NCI-H2227 treated with DMSO at 0.1 percent for 48 hours (cell line): ENCODE measurements at regions not wholly inside any gene's neighbourhood (a gene's known extent, or its start where the extent isn't known, plus 50 kb on each side); places are given as distances from the start of the nearest gene placed in this dataset.

ENCODE experiments used
- DNase-seq: peaks from one replicate; lab custom pipeline; 2025; lab: John Stamatoyannopoulos, UW

DNA sequence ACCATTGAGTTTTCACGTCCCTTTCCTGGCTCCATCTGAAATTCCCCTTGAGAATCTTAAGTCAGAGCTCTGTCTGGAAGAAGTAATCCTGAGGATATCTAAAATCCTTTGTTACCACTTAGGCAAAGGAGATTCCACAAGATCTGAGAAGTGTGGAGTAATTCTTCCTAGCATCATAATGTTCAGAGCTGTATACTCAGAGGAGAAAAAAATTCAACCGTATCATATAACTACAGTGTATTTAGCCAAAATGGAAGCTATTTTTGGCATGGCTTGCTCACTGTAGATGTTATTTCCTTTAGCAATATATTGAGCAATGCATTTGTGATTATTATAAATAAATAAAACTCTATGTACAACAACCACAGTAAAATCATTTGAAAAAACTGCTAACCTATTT is 1858.4 kb downstream of the EFNA5 start:
- DNase-seq: no peak

DNA sequence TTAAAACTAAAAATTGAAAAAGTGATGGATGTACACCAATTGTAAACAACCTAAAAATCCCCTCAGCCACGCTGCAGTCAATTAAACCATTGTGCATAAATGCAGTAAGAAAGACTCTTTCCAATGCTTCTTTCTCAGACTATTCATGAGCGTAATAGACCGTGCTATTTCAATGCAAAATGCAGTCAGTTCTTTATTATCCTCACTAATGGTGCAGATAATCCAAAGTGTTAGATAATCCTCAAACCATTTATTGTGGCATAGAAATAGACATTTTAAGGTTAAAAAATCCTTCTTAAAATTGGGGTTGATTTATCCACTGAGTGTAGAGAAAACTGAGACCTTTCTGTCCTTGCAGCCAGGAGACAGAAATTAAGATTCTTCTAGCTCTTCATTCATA is 1862.8 kb downstream of the EFNA5 start:
- no peak for DNase-seq

DNA sequence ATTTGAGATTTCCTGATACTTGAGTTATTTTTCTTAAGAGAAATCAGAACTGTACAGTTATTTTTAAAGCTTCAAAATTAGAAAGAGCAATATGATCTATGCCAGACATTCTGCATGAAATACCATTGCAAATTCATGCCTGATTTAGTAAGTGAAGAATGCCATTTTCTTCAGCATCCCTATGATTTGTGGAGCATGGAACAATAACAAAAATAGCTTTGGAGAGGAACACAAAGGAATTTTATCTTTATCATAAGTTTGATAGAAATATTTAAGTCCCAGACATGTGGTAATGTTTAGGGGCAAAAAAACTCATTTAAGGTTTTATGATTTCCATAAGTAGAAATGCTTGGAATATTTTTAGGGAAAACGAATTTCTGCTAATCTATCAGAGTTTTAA is 1863.4 kb downstream of the EFNA5 start:
- no peak for DNase-seq

DNA sequence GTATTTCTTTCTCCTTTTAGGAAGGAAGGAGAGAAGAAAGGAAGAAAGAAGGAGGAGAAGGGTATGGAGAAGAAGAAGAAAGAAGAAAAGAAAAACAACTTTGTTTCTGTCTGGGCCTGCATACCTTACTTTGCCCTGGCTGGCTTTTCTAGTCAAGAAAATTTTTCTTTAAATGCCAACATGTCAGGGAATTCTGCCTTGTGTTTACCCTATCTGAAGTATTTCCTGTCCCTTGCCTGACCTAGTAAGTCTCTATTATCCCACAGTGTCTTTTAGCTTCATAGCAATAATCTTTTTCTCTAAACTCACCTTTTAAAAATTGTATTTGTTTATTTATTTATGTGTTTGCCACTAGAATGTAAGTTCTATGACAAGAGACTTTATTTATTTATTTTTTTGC is 1864.1 kb downstream of the EFNA5 start:
- no peak for DNase-seq

DNA sequence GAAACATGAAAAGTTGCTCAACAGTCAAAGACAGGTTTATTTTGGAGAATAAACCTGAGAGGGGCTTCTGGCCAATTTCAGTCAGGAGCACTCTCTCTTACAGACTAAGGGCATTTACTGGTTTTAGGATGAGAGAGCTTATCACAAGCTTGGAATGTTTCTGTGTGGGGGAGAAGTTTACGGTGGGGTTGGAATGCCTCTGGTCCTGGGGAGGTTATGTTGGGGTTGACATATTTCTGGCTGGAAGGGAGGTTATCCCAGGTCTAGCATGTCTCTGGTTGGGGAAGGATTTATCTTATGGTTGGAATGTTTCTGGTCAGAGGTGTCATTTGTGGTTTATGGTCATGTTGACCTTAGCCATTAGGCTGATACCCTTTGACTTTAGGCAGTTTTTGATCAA is 1867.3 kb downstream of the EFNA5 start:
- no peak for DNase-seq

DNA sequence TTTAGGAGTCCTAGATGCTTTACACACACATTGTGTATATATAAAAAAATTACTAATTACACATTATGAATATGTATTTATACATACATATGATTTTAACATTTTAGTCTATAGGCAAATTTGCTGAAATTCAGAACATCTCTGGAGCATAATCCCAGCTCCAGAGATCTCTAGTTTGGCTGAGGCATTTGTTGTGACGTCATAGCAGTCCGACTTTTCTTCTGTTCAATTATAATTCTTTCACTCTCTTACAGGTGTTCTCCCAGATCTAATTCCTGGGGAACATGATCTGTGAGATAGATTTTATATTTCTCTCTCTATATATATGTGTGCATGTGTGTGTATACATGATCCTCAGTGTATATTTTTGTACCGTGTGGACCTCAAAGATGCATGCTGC is 1876.2 kb downstream of the EFNA5 start:
- no peak for DNase-seq

DNA sequence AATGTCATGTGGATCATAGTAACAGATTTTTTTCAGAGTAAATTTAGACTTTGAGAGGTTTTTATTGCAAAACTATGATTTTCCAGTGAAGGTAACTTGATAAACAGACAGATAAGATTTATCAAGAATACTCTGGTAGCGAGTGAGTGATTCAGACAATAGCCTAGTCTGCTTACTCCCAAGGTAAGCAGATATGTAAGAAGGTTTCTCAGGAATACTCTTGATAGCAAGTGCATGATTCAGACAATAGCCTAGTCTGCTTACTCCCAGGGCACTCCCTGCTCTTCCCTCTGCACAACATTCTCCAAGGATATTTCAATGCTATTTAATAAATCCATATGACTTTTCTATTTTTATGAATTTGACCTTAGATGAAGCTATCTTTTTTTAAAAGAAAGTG is 1881.5 kb downstream of the EFNA5 start:
- no peak for DNase-seq

DNA sequence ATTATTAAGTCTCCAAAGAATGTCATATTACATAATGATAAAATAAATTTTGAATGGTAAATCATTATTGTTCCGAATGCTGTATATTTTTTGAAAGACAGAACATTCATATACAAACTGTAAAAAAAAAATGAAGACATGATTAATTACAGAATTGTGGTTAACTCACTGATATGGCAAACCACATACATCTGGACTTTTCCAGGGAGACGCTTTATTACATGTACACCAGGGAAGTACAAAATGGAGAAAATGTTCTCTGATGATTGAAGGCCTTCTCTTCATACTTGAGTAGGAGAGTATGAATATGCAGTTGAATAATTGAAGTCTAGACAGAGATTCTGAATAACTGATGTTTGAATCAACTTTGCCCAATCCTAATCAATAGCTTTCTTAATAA is 1886.9 kb downstream of the EFNA5 start:
- DNase-seq: no peak

DNA sequence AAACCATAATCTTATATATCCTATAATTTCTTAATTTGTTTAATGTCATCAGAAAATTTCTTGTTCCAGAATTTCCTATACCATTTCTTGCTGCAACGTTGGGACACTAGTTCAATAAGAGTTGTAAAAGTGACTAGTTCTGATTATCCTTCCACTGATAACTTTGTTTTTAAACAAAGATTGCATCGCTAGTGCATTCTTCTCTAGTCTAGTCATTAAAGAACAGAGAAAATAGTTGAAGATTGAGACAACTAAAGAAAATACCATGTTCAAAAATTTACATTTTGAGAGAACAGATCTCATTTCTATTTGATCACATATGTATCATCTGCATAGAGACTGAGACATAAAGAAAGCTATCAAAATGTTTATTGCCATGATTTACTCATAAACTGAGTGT is 1888.2 kb downstream of the EFNA5 start:
- DNase-seq: no peak

DNA sequence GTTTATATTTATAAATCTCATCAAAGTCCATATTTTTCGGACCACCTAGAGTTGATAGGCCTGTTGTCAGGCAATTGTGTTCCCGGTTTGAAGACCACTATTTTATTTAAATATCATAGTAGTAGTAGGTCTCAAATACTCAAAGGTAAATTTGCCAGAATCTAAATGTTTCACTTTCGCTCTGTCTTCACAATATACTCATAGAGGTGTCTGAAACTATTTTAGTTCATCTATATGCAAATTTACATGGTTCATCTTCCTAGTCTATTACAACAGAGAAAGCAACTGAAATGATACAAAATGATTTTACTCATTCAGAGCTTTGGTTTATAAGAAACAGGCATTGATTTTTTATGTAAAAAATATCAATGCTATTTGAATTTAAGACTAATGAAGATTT is 1897.5 kb downstream of the EFNA5 start:
- DNase-seq: no peak

DNA sequence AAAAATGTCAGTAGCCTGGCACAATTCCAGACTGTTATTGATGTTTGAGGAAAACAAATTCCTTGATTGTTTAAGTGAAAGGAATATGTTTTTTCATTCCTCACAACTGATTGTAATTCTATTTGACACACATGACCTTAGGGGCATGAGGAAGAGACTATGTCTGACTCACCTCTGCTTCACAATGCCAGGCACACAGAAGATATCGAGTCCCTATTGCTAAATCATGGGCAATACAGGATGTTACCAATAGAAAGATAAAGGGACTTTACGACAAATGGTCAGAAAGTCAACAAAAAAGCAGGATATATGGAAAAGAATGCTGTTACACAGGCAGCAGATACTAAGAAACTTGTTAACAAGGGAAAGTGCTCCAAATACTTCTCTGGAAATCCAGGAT is 1903.5 kb downstream of the EFNA5 start:
- DNase-seq: no peak

DNA sequence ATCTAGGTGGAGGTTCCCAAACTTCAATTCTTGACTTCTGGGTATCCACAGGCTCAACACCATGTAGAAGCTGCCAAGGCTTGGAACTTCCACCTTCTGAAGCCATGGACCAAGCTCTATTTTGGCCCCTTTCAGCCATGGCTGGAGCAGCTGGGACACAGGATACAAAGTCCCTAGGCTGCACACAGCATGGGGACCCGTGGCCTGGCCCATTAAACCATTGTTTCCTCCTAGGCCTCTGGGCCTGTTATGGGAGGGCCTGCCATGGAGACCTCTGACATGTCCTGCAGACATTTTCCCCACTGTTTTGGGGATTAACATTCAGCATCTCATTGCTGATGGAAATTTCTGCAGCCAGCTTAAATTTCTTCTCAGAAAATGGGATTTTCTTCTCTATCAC is 1908.0 kb downstream of the EFNA5 start:
- no peak for DNase-seq

DNA sequence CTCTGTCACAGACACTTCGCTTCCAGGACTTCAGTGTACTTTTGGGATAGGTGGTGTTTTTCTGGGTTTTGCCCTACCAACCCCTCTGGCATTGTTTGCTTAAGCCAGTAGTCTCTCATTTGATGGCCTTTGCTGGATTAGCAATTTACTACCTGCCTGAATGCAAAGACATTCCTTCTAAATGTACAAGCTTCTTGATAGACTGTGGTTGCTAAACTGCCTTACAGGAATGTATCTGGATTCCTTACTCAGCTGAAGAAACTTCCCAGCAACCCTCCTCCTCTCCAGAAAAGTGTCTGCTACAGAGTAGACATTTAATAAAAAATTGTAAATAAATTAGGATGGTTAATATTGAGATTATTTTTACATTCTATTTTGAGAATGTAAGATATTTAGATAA is 1916.7 kb downstream of the EFNA5 start:
- no peak for DNase-seq

DNA sequence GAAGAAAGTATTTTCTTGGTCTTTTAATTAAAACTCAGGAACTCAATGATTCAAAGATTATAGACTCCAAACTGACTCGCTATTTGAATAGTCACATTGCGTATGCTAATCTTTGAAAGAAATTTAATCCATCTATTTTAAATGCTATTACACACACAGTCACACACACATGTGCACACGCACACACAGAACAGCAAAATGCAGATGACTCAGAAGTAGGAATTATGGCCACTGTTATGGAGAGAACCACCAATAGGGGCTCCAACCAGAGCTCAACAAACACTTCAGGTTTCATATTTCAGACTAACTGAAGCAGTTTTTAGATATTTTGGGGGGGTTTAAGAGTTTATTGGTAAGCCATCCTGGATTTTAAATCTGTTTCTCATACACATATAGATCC is 1917.9 kb downstream of the EFNA5 start:
- DNase-seq: no peak

DNA sequence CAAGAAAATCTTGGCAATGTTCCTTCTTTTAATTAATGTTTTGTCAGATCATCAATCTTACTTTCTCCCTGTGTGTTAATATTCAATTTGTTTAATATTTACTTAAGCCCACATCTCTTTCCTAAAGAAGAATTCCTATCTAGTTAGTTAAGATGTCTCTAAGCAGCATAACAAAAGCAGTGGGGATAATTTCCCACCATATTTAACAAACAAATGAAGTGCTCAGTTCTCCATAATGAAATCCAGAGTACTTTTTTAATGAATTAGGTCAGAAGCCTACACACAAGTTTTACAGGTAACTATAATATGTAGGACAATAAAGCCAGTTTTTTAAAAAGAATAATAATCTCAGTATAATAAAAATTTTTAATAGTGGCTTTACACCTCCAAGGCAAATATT is 1918.8 kb downstream of the EFNA5 start:
- no peak for DNase-seq

DNA sequence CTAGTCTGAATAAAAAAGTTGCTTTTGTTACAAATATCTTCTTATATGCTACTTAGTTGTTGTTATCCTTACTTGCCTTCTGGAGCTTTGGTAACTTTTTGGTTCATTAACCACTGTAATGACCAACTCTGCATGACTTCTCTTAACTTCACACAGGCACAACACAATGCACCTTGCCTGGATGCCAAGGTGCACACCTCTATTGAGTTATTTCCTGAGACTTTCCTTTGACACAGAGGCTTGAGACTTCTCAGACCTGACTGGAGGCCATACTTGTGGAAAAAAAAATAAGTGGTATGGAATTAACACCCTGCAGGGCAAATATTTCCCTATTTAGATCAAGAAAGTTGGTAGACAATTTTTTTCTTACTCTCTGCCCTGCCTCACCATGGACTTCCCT is 1925.6 kb downstream of the EFNA5 start:
- DNase-seq: no peak

DNA sequence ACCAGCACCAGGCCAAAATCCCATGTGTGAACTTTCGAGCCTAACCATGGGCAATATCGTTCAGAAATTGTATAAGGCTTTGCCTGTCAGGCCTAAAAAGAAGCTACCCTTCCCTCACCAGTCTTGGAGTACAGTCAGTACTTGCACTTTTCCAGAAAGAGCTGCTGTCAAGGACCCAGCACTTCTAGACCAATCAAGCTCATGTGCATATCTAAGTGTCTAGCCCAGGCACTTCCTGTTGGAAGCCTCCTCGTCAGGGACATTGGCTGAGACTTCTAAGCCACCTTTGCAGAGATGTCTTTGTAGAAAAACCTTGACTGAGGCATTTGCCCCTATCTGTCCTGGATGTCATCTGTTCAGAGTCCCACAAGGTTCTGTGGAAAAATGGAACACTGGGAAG is 1930.5 kb downstream of the EFNA5 start:
- no peak for DNase-seq

DNA sequence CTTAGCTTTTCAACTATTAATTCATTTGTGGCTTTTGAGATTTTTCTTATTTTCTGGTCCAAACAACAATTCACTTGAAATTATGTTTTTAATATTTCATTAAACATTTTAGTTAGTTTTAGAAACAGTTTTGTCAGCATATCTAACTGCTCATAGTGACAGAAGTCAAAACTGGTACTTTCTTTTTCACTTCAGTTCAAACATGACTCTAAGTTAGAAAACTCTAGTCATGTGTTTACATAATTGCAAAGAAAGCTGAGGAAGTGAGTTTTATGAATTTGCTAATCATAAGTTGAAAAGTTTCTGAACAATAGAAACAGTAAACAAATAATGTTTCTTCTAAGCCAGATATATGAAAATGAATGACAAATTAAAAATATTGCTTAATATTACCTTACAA is 1931.0 kb downstream of the EFNA5 start:
- no peak for DNase-seq

DNA sequence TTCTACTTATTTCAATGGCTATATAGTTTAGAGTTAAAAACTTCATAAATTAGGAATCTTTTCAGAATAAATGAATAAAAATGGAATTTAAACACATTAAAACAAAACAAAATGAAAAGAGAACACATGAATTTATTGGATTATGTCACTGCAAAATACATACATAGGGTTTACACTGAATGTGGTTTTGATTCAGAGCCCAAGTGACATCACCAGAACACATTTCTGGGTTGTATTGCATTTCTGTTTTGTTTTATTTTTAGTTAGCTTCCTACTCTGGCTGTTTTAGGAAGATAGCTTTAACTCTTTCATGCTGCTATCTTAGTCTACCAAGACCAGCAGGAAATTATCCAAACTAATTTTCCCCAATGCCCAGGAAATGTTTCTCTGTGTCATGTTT is 1935.0 kb downstream of the EFNA5 start:
- DNase-seq: no peak

DNA sequence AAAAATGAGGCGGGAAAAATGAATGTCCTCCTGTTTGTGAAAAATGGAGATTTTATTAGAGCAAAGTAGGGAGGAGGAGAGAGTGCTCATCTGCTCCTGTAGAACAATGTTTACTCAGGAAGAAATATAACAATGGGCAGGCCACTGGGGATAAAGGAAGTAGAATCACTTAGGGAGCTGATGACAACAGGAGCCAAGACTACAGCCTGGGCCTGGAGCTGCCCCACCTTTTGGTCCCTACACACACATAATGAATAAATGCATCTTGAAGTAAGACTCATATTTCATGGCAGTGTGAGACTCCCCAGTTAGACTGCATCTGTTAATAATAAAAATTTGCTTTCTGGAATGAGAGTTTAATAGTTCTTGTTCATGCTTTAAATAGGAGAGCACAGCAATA is 1939.8 kb downstream of the EFNA5 start:
- DNase-seq: no peak

DNA sequence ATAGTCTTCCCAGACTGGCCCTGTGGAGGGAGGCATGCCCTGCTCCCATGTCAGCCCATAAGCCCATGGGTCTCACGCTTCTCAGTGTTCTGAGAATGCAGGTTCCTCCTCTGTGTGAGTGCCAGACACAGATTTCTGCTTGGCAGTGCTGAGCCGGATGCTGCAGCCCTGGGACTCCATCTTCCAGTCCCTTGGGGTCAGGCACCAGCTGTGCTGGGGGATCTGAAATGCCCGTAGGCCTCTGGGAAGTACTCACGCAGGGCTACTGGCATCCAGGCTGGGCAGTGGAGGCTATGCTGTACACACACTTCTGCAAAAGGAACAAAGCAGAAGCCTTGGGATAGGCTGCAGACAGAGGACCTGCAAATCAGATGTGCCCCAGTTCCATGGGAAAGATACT is 1944.6 kb downstream of the EFNA5 start:
- no peak for DNase-seq

DNA sequence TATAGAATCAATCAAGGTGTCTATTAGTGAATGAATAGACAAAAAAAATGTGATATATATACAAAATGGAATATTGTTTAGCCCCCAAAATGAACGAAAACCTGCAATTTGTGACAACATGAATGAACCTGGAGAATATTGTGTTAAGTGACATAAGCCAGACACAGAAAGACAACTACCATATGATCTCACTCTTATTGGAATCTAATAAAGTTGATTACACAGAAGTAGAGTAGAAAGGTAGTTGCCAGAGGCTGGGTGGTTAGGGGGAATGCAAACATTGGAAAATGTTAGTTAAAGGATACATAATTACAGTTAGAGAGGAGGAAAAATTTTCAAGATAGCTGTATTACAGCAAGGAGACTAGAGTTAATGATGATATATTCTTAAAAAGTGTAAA is 1962.3 kb downstream of the EFNA5 start:
- no peak for DNase-seq

DNA sequence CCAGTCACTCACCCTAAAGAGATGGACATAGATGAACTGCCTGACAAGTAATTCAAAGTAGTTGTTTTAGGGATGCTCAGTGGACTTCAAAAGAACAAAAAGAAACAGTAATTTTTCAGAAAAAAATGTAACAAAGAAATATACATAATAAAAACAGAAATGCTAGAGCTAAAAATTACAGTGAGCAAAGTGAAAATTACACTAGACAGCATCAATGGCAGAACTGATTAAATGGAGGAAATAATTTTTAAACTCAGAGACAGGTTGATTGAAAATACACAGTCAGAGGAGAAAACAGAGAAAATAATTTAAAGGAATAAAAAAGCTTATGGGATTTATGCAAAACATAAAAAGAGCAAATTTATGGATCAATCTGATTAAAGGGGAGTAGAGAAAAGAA is 1968.4 kb downstream of the EFNA5 start:
- no peak for DNase-seq

DNA sequence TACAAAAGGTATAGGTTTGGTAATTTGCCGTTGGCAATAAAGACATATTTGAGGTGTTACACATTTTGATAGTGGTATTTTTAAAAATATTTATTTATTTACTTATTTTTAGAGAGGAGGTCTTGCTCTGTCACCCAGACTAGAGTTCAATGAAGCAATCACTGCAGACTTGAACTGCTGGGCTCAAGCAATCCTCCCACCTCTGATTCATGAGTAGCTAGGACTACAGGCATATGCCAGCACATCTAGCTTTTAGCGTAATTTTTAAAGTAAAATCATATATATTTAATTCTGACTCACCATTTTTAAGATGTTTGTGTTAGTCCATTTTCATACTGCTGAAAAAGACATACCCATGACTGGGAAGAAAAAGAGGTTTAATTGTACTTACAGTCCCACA is 1974.3 kb downstream of the EFNA5 start:
- no peak for DNase-seq

DNA sequence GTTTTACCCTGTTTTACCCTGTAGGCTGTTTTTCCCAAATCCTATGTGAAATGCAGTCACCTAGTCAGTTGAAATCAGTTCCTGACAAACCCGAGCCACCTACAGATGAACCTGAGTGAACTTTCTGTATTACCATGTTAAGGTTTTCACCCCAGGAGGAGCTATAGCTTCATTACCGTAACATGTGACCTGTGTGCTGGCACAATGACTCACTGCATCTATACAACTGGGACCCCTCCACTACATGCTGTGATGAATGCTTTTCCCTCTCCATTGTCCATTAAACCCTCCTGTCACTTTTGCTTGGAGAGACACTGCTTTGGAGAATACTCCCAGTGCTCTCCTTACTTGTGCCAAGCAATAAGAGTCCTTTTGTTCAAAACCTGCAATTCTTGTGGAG is 1974.8 kb downstream of the EFNA5 start:
- no peak for DNase-seq
